Neural progenitor cell (in vitro differentiated cells): ENCODE measurements at regions not wholly inside any gene's neighbourhood (a gene's known extent, or its start where the extent isn't known, plus 50 kb on each side); places are given as distances from the start of the nearest gene placed in this dataset.
A peak's percentile ranks its signal among the peaks of the same experiment; 100 is the strongest.
"Not testable (repeated sequence)": the region's sequence is repeated elsewhere in the genome, so short reads cannot be mapped to it uniquely, and the experiment has no call there.

Experiments used
- DNase-seq: peaks from one replicate; pipeline ENCODE4 v3.0.0-alpha.2; 2016; ENCODE audit warnings: low spot score
- H2AFZ ChIP-seq: fragments of 200-600 bp; sonication (generic); replicated peaks from 2 replicates; pipeline ENCODE4 v1.6.1; 2016; ENCODE audit warnings: antibody characterized with exemption
- H3F3A ChIP-seq: fragments of 200-600 bp; sonication (generic); 2 replicates; pipeline ENCODE4 v1.6.1; 2016; ENCODE audit warnings: antibody characterized with exemption, low read depth
- H3K27ac ChIP-seq: fragments of 200-600 bp; sonication (generic); 2 replicates; pipeline ENCODE4 v1.5.1; 2016; ENCODE audit warnings: mild to moderate bottlenecking
- H3K27me3 ChIP-seq: fragments of 200-600 bp; sonication (generic); 2 replicates; pipeline ENCODE4 v1.6.1; 2016; ENCODE audit warnings: mild to moderate bottlenecking, moderate library complexity
- H3K36me3 ChIP-seq: fragments of 200-600 bp; sonication (generic); 2 replicates; pipeline ENCODE4 v1.5.1; 2016
- H3K4me1 ChIP-seq: fragments of 200-600 bp; sonication (generic); 2 replicates; pipeline ENCODE4 v1.6.1; 2016; ENCODE audit warnings: mixed run types
- H3K4me2 ChIP-seq: fragments of 200-600 bp; sonication (generic); 2 replicates; pipeline ENCODE4 v1.6.1; 2016
- H3K4me3 ChIP-seq: fragments of 200-600 bp; sonication (generic); 2 replicates; pipeline ENCODE4 v1.5.1; 2016
- H3K79me2 ChIP-seq: fragments of 200-600 bp; sonication (generic); 2 replicates; pipeline ENCODE4 v1.6.1; 2016; ENCODE audit warnings: low read depth
- H3K9ac ChIP-seq: fragments of 200-600 bp; sonication (generic); 2 replicates; pipeline ENCODE4 v1.6.1; 2016
- H3K9me3 ChIP-seq: fragments of 200-600 bp; sonication (generic); 2 replicates; pipeline ENCODE4 v1.5.1; 2016; ENCODE audit warnings: low read depth
- H4K20me1 ChIP-seq: fragments of 200-600 bp; sonication (generic); 2 replicates; pipeline ENCODE4 v1.6.1; 2016; ENCODE audit warnings: low read depth
- H3K27ac Mint-ChIP-seq: 3 replicates; pipeline ENCODE4 v1.8.0; 2021; ENCODE audit warnings: mixed read lengths
- H3K27me3 Mint-ChIP-seq: 2 replicates; pipeline ENCODE4 v1.8.0; 2022; ENCODE audit warnings: low read depth, mild to moderate bottlenecking, inconsistent platforms, moderate library complexity, mixed read lengths; ENCODE audit not compliant: insufficient read depth
- H3K36me3 Mint-ChIP-seq: 3 replicates; pipeline ENCODE4 v1.8.0; 2021; ENCODE audit warnings: mixed read lengths
- H3K4me1 Mint-ChIP-seq: 3 replicates; pipeline ENCODE4 v1.8.0; 2021; ENCODE audit warnings: mixed read lengths
- H3K4me3 Mint-ChIP-seq: 3 replicates; pipeline ENCODE4 v1.8.0; 2021; ENCODE audit warnings: mild to moderate bottlenecking, moderate library complexity, mixed read lengths
- H3K9me3 Mint-ChIP-seq: 3 replicates; pipeline ENCODE4 v1.8.0; 2020; ENCODE audit warnings: mixed read lengths
- EZH2 ChIP-seq: fragments of 200-600 bp; sonication (generic); IDR thresholded peaks from 2 replicates; pipeline ENCODE4 v1.6.1; 2017; ENCODE audit warnings: antibody characterized with exemption, mild to moderate bottlenecking, moderate library complexity
- EZH2phosphoT487 ChIP-seq: fragments of 200-600 bp; sonication (generic); IDR thresholded peaks from 2 replicates; pipeline ENCODE4 v1.6.1; 2017; ENCODE audit warnings: antibody characterized with exemption
- TF ChIP-seq, protein P1 (sequence below): fragments of 200-600 bp; sonication (generic); IDR thresholded peaks from 2 replicates; pipeline ENCODE4 v1.5.1; 2017; ENCODE audit warnings: antibody characterized with exemption, mild to moderate bottlenecking

GRCh38 chr6:125453516-125453915 lies 151.7 kb upstream of the HDDC2 start:
- Histone ChIP-seq H3K79me2 (no peaks in the 10 kb centered on the region), H4K20me1 (no peaks in the 10 kb centered on the region), H3K27me3 (no peaks in the 10 kb centered on the region), H3K4me2 (no peak overlapping the region), H3K27ac (no peak overlapping the region), H3F3A (no peaks in the 10 kb centered on the region), H3K36me3 (no peaks in the 10 kb centered on the region), H3K9ac (no peak overlapping the region), H2AFZ (no peak overlapping the region), H3K4me3 (no peak overlapping the region), H3K4me1 (no peaks in the 10 kb centered on the region), H3K9me3 (no peaks in the 10 kb centered on the region)
- no peaks in the 10 kb centered on the region for H3K36me3 Mint-ChIP-seq
- peaks cover 16% of the 10 kb centered on the region for H3K9me3 Mint-ChIP-seq
- TF ChIP-seq, protein P1, sequence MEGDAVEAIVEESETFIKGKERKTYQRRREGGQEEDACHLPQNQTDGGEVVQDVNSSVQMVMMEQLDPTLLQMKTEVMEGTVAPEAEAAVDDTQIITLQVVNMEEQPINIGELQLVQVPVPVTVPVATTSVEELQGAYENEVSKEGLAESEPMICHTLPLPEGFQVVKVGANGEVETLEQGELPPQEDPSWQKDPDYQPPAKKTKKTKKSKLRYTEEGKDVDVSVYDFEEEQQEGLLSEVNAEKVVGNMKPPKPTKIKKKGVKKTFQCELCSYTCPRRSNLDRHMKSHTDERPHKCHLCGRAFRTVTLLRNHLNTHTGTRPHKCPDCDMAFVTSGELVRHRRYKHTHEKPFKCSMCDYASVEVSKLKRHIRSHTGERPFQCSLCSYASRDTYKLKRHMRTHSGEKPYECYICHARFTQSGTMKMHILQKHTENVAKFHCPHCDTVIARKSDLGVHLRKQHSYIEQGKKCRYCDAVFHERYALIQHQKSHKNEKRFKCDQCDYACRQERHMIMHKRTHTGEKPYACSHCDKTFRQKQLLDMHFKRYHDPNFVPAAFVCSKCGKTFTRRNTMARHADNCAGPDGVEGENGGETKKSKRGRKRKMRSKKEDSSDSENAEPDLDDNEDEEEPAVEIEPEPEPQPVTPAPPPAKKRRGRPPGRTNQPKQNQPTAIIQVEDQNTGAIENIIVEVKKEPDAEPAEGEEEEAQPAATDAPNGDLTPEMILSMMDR: no peak
- TF ChIP-seq EZH2: no peak
- TF ChIP-seq EZH2phosphoT487: no peak
- H3K27ac Mint-ChIP-seq: no peak overlapping the region
- no peak for DNase-seq
- H3K4me1 Mint-ChIP-seq: no peaks in the 10 kb centered on the region
- peaks cover 4% of the 10 kb centered on the region for H3K27me3 Mint-ChIP-seq
- H3K4me3 Mint-ChIP-seq: no peak overlapping the region

DNA sequence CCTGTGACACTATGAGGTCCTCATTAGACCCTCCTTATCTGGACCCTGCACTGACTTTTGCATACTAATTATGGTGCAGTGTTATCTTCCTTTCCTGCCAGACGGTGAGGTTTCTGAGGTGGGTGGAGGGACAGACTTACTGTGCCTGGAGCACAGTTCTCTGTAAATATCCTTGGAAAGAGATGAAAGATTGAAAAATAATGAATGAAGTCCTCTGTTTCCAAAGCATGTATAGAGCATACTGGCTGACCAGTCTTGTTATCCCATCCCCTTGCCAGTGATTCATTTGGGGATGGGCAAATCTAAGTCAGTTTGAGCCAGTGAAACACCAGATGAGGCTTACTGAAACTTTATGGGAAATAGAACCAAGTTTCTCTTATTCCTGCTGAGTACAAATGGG lies 152.6 kb upstream of the HDDC2 start:
- no peaks in the 10 kb centered on the region for H3F3A ChIP-seq
- H4K20me1 ChIP-seq: no peaks in the 10 kb centered on the region
- no peaks in the 10 kb centered on the region for H3K9me3 ChIP-seq
- H3K27ac Mint-ChIP-seq: peak overlapping the region; percentile 53
- no peaks in the 10 kb centered on the region for H3K36me3 Mint-ChIP-seq
- H3K27ac ChIP-seq: no peak overlapping the region
- H3K27me3 Mint-ChIP-seq: peaks cover 4% of the 10 kb centered on the region
- H3K4me1 Mint-ChIP-seq: no peaks in the 10 kb centered on the region
- no peaks in the 10 kb centered on the region for H3K27me3 ChIP-seq
- TF ChIP-seq EZH2phosphoT487 (no peak), EZH2 (no peak)
- TF ChIP-seq, protein P1: no peak
- no peak overlapping the region for H2AFZ ChIP-seq
- H3K79me2 ChIP-seq: no peaks in the 10 kb centered on the region
- no peak for DNase-seq
- H3K9me3 Mint-ChIP-seq: peaks cover 20% of the 10 kb centered on the region
- no peak overlapping the region for H3K9ac ChIP-seq
- H3K4me3 Mint-ChIP-seq: no peak overlapping the region
- H3K4me1 ChIP-seq: no peaks in the 10 kb centered on the region
- no peak overlapping the region for H3K4me2 ChIP-seq
- H3K36me3 ChIP-seq: no peaks in the 10 kb centered on the region
- H3K4me3 ChIP-seq: no peak overlapping the region

DNA sequence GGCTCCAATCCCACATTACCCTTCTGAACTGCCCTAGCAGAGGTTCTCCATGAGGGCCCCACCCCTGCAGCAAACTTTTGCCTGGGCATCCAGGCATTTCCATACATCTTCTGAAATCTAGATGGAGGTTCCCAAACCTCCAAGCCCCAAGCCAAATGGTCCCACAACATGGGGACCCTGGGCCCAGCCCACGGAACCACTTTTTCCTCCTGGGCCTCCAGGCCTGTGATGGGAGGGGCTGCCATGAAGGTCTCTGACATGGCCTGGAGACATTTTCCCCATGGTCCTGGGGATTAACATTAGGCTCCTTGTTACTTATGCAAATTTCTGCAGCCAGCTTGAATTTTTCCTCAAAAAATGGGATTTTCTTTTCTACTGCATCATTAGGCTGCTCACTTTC lies 156.7 kb upstream of the HDDC2 start:
- H3K27me3 ChIP-seq, H3K4me1 ChIP-seq, H3K9ac ChIP-seq, H3K27ac Mint-ChIP-seq, H4K20me1 ChIP-seq, H2AFZ ChIP-seq, H3K27me3 Mint-ChIP-seq, H3F3A ChIP-seq, H3K27ac ChIP-seq, H3K9me3 ChIP-seq, H3K36me3 ChIP-seq, H3K4me1 Mint-ChIP-seq, DNase-seq, H3K4me2 ChIP-seq, H3K79me2 ChIP-seq, H3K4me3 Mint-ChIP-seq, H3K36me3 Mint-ChIP-seq, H3K4me3 ChIP-seq: not testable (repeated sequence)
- peaks cover 21% of the 10 kb centered on the region for H3K9me3 Mint-ChIP-seq

DNA sequence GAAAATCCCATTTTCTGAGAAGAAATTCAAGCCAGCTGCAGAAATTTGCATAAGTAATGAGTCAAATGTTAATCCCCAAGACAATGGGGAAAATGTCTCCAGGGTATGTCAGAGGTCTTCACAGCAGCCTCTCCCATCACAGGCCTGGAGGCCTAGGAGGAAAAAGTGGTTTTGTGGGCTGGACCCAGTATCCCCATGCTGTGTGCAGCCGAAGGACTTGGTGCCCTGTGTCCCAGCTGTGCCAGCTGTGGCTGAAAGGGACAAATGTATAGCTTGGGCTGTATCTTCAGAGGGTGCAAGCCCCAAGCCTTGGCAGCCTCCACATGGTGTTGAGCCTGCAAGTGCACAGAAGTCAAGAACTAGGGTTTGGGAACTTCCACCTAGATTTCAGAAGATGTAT lies 163.6 kb upstream of the HDDC2 start:
- H3K27ac Mint-ChIP-seq, H3K79me2 ChIP-seq, H3K4me1 Mint-ChIP-seq, H3K4me1 ChIP-seq, H3K4me2 ChIP-seq, H3K4me3 Mint-ChIP-seq, H3F3A ChIP-seq, H3K27me3 ChIP-seq, H3K27ac ChIP-seq, H3K9me3 ChIP-seq, H3K27me3 Mint-ChIP-seq, H3K4me3 ChIP-seq, DNase-seq, H3K36me3 ChIP-seq, H4K20me1 ChIP-seq, H3K9ac ChIP-seq, H2AFZ ChIP-seq, H3K36me3 Mint-ChIP-seq: not testable (repeated sequence)
- H3K9me3 Mint-ChIP-seq: peaks cover 17% of the 10 kb centered on the region
